CD4-positive, alpha-beta T cell (primary cell): ENCODE measurements at regions not wholly inside any gene's neighbourhood (a gene's known extent, or its start where the extent isn't known, plus 50 kb on each side); places are given as distances from the start of the nearest gene placed in this dataset.

Source experiments
- ATAC-seq: fragments of 200-7000 bp; cut with Tn5 transposase; one replicate; pipeline ENCODE4 v1.10.0; 2022; ENCODE audit warnings: mild to moderate bottlenecking; ENCODE audit not compliant: poor library complexity
- CTCF ChIA-PET: fragments of 350-600 bp; sonication (Branson Sonifier 250); formaldehyde crosslinking; loops from one replicate; lab custom pipeline; 2021; ENCODE audit warnings: antibody characterized with exemption, inconsistent platforms; lab: Charles Lee
- POLR2A ChIA-PET: fragments of 350-600 bp; sonication (Branson Sonifier 250); formaldehyde crosslinking; loops from one replicate; lab custom pipeline; 2021; ENCODE audit warnings: antibody characterized with exemption, inconsistent platforms; lab: Charles Lee
- DNase-seq, 14 experiments: peaks; one replicate each; pipeline ENCODE4 v3.0.0-alpha.2; 2013 to 2020; ENCODE audit warnings: mixed read lengths in 2 of 14
- H3K27ac ChIP-seq, 2 donors: one replicate each; pipeline versions ENCODE4 v1.5.1 to v1.7.0; 2013; ENCODE audit warnings: low read length in 2 of 2, low read depth in 1 of 2, mild to moderate bottlenecking in 1 of 2
- H3K27me3 ChIP-seq, 2 experiments: 1 replicate in 1 of 2; 2 replicates in 1 of 2; pipeline versions ENCODE4 v1.6.1 to v1.7.0; 2013; ENCODE audit warnings: low read length in 2 of 2, control low read depth in 1 of 2, mild to moderate bottlenecking in 1 of 2, moderate library complexity in 1 of 2; ENCODE audit not compliant: insufficient read depth in 2 of 2, control insufficient read depth in 1 of 2
- H3K36me3 ChIP-seq: one replicate; pipeline ENCODE4 v1.6.1; 2013; ENCODE audit warnings: low read length, control low read depth; ENCODE audit not compliant: insufficient read depth
- H3K4me1 ChIP-seq: one replicate; pipeline ENCODE4 v1.6.1; 2013; ENCODE audit warnings: low read length, control low read depth; ENCODE audit not compliant: insufficient read depth
- H3K4me3 ChIP-seq: one replicate; pipeline ENCODE4 v1.5.1; 2013; ENCODE audit warnings: mild to moderate bottlenecking, low read length, moderate library complexity
- H3K9me3 ChIP-seq, 2 experiments: 1 replicate in 1 of 2; 2 replicates in 1 of 2; pipeline versions ENCODE4 v1.6.1 to v1.7.0; 2013; ENCODE audit warnings: low read length in 2 of 2, mild to moderate bottlenecking in 2 of 2, control low read depth in 1 of 2, moderate library complexity in 1 of 2; ENCODE audit not compliant: control insufficient read depth in 1 of 2, insufficient read depth in 1 of 2
- H3K27ac Mint-ChIP-seq: one replicate; pipeline ENCODE4 v1.8.0; 2020; ENCODE audit warnings: mixed read lengths
- H3K27me3 Mint-ChIP-seq: one replicate; pipeline ENCODE4 v1.8.0; 2021; ENCODE audit warnings: mixed read lengths
- H3K36me3 Mint-ChIP-seq: one replicate; pipeline ENCODE4 v1.8.0; 2021; ENCODE audit warnings: low read depth, mixed read lengths
- H3K4me1 Mint-ChIP-seq: one replicate; pipeline ENCODE4 v1.8.0; 2021; ENCODE audit warnings: low read depth, mixed read lengths
- H3K4me3 Mint-ChIP-seq: one replicate; pipeline ENCODE4 v1.8.0; 2020; ENCODE audit warnings: mild to moderate bottlenecking, mixed read lengths
- H3K9me3 Mint-ChIP-seq: one replicate; pipeline ENCODE4 v1.8.0; 2020; ENCODE audit warnings: mixed read lengths
- intact Hi-C, 2 experiments: fragments of 100-400 bp; cut with DNase I in 1 of 2; cut with micrococcal nuclease in 1 of 2; formaldehyde crosslinking; loops; one replicate each; pipeline versions ENCODE4 v1.15.1 to v1.9.0; 2023 to 2025; cut with DNase I, micrococcal nuclease
- TF ChIP-seq, protein P1 (sequence below): fragments of 200-600 bp; IDR thresholded peaks from one replicate; pipeline ENCODE4 v1.8.0; 2022; ENCODE audit warnings: antibody characterized with exemption, mild to moderate bottlenecking

- ChIA-PET CTCF (no interaction called here), POLR2A (no interaction called here)
- no peak overlapping the region for H3K4me3 ChIP-seq
- TF ChIP-seq, protein P1, sequence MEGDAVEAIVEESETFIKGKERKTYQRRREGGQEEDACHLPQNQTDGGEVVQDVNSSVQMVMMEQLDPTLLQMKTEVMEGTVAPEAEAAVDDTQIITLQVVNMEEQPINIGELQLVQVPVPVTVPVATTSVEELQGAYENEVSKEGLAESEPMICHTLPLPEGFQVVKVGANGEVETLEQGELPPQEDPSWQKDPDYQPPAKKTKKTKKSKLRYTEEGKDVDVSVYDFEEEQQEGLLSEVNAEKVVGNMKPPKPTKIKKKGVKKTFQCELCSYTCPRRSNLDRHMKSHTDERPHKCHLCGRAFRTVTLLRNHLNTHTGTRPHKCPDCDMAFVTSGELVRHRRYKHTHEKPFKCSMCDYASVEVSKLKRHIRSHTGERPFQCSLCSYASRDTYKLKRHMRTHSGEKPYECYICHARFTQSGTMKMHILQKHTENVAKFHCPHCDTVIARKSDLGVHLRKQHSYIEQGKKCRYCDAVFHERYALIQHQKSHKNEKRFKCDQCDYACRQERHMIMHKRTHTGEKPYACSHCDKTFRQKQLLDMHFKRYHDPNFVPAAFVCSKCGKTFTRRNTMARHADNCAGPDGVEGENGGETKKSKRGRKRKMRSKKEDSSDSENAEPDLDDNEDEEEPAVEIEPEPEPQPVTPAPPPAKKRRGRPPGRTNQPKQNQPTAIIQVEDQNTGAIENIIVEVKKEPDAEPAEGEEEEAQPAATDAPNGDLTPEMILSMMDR = no peak
- no peak overlapping the region for H3K27ac ChIP-seq
- no peak for DNase-seq
- no peaks in the 10 kb centered on the region for H3K27me3 ChIP-seq
- Mint-ChIP-seq H3K4me3 (no peak overlapping the region), H3K36me3 (no peaks in the 10 kb centered on the region), H3K9me3 (no peaks in the 10 kb centered on the region), H3K27ac (no peak overlapping the region), H3K27me3 (peaks cover 32% of the 10 kb centered on the region), H3K4me1 (no peaks in the 10 kb centered on the region)
- H3K9me3 ChIP-seq = no peaks in the 10 kb centered on the region
- H3K36me3 ChIP-seq = no peaks in the 10 kb centered on the region
- H3K4me1 ChIP-seq = no peaks in the 10 kb centered on the region
- intact Hi-C loops = no loop called here
- no peak for ATAC-seq
Measured at GRCh38 chr4:14743601-14744000, 258.7 kb upstream of the CPEB2 start.

- no peaks in the 10 kb centered on the region for H3K4me1 ChIP-seq
- ATAC-seq (no peak), DNase-seq (no peak)
- Mint-ChIP-seq H3K27ac (no peak overlapping the region), H3K4me1 (no peaks in the 10 kb centered on the region), H3K36me3 (no peaks in the 10 kb centered on the region), H3K27me3 (peaks cover 26% of the 10 kb centered on the region), H3K4me3 (no peak overlapping the region), H3K9me3 (no peaks in the 10 kb centered on the region)
- H3K4me3 ChIP-seq = no peak overlapping the region
- ChIA-PET POLR2A (no interaction called here), CTCF (no interaction called here)
- no peaks in the 10 kb centered on the region for H3K9me3 ChIP-seq
- intact Hi-C loops = no loop called here
- no peak overlapping the region for H3K27ac ChIP-seq
- TF ChIP-seq, protein P1 = no peak
- H3K36me3 ChIP-seq = no peaks in the 10 kb centered on the region
- H3K27me3 ChIP-seq = no peaks in the 10 kb centered on the region
Measured at GRCh38 chr4:14744346-14744745, 257.9 kb upstream of the CPEB2 start.

- intact Hi-C loops = loop anchor here in 1 of 2 experiments (10.0 kb wide), 1 partner anchor 705 kb away; no protein-coding TSS in a partner anchor
Measured at GRCh38 chr4:14749910-14750309, 252.4 kb upstream of the CPEB2 start.

More at GRCh38 chr4:14749910-14750309, 252.4 kb upstream of the CPEB2 start:
- ChIA-PET POLR2A (no interaction called here), CTCF (no interaction called here)
- no peaks in the 10 kb centered on the region for H3K27me3 ChIP-seq
- Mint-ChIP-seq H3K4me1 (no peaks in the 10 kb centered on the region), H3K27ac (no peak overlapping the region), H3K9me3 (peaks cover 9% of the 10 kb centered on the region), H3K4me3 (no peak overlapping the region), H3K36me3 (no peaks in the 10 kb centered on the region), H3K27me3 (peaks cover 7% of the 10 kb centered on the region)
- no peak overlapping the region for H3K4me3 ChIP-seq
- no peaks in the 10 kb centered on the region for H3K36me3 ChIP-seq
- no peaks in the 10 kb centered on the region for H3K4me1 ChIP-seq
- no peak overlapping the region for H3K27ac ChIP-seq
- ATAC-seq (no peak), DNase-seq (peak in 5 of 14 experiments; percentile 2 to 18 (median 6))
- TF ChIP-seq, protein P1 = peak; percentile 9
- peaks cover 9 to 10% of the 10 kb centered on the region in 2 experiments for H3K9me3 ChIP-seq
